HG03521 (cell line): ENCODE measurements at regions not wholly inside any gene's neighbourhood (a gene's known extent, or its start where the extent isn't known, plus 50 kb on each side); places are given as distances from the start of the nearest gene placed in this dataset.
"Not testable (repeated sequence)": the region's sequence is repeated elsewhere in the genome, so short reads cannot be mapped to it uniquely, and the experiment has no call there.

Experiments used
- ATAC-seq: cut with Tn5 transposase; IDR thresholded peaks from one replicate; pipeline ENCODE4 v1.9.1; 2021; ENCODE audit warnings: mild to moderate bottlenecking, moderate library complexity; ENCODE audit not compliant: unreplicated experiment

DNA sequence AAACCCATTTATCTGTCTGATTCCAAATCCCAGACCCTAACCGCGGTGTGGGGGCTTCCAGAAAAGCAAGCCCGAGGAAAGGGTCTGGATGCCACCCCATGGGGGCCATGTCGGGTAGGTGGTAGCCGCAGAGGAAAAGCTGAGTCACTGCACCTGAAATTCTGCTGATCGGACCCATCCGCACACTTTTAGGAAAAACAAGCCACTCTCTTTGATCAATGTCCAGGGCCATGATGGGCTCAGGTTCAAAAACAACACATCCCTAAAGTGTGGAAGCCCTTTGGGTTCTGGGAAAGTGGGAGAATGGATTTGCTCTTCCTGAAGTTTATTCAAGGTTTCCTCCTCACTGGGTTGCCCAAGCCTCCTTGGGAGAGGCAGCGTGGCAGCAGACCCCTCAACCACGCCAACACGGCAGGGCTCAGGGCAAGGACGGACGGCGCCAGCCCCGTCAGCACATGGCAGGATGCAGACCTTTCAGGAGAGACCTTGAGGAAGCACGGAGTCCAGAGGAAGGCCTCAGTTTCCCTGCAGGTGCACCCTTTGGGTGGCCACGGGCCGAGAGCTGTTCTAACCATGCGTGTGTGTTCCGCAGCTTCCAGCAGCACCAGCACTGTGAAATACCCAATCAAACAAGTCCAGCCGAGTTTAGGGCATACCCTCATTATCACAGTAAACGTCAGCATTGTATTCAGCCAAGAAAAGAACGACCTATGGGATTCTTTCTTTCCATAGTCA, 367.0 kb downstream of the FOXL1 start:
- no peak for ATAC-seq

DNA sequence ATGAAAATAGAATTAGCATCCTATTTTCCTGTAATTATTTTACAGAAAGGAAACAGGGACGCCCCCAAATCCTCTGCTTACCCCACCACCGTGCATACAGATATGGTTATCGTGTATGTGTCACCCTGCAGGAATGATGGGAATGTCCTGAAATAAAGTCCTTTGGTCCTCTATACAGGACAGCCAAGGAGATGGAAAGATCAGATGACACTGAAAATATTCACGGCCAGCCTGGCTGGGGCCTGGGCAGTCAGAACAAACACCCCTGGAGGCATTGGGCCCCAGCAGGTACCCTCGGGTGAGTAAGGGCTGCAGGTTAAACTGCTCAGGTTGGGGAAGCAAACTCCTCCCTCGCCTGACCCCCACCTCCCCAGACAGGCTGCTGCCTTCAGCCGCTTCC, 368.0 kb downstream of the FOXL1 start:
- no peak for ATAC-seq

DNA sequence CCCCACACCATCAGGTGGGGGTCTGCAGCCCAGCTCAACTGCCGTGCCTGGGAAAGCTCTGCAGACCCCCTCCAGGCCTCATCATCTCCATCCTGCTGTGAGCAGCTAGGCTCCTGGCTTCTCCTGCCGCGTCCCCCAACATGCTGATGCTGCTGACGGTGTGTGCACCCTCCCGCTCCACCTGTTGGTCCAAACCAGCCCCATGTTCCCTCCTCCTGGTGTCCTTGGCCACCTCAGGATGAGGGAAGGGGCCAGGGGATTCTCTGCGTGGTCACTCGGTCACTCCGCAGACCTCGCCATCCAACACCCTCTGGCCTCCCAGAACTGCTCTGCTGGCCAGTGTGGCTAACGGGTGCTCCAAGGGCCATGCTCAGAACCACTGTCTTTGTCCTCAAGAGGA, 368.6 kb downstream of the FOXL1 start:
- no peak for ATAC-seq

DNA sequence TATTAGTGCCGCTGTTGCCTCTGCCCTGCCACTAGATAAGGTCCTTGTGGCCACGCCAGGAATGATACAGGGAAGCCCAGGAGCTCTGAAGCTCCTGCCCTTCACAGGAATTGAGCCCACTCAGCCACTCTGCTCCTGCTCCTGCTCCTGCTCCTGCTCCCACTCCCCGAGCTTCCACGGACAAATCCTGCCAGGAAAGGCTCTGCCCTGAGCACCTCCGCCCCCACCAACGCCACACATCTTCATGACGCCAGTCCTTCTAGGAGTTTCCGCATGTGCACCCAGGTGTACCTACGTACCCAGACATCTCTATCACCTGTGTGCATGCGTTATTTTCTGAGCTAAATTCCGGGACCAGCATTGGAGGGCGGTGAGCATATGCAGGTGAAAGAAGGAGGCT, 369.1 kb downstream of the C16orf95 start:
- no peak for ATAC-seq

DNA sequence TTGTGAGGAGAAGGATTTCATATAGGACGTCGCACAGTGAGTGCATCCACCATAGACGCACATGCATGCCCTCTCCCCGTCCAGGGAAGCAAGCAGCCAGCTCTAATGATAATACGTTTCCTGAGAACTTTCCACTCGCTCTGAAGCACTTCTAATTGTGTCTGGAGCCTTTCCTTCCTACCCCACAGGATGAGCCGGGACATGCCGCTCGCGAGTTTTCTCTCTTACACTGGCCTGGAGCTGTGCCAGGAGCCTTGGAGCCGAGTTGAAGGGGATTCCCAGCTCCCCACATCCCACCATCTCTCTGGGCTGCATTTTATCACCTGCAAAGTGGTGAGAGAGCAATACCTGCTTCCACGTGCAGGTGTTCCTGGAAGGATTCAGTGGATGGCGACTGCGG, 368.1 kb downstream of the C16orf95 start:
- no peak for ATAC-seq

DNA sequence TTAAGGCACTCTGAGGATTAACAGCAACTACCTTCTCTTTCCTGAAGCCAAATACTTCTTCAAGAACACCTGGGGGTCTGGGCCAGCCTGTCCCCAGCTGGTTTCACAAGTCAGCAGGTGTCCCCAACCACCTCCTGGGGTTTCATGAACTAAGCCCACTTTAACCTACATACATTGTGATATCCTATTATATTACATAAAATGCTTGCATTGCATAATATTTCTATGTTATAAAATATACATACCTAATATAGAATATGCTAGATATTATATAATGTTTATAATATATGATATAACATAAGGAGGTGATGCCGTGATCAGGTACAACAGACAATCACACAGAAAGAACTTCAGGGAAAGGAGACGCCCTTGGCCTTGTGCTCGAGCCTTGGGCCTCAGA, 367.6 kb downstream of the C16orf95 start:
- ATAC-seq: no peak

DNA sequence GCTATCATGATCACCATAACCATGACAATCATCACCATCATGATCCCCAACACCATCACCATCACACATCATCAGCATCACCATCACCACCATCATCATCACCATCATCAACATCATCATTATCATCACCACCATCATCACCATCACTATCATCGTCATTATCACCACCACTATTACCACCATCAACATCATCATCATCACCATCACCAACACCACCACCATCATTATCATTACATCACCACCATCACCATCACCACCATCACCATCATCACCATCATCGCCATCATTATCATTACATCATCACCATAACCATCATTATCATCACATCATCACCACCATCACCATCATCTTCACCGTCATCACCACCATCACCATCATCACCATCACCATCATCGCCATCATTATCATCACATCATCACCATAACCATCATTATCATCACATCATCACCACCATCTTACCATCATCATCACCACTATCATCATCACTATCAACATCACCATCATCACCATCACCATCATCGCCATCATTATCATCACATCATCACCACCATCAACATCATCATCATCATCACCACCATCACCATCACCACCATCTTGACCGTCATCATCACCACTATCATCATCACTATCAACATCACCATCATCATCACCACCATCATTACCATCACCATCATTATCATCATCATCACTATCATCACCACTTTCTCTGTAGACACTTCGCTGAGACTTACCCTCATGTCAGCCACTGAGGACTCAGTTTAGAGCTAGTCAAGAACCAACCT, 366.0 kb downstream of the C16orf95 start:
- ATAC-seq: no peak

DNA sequence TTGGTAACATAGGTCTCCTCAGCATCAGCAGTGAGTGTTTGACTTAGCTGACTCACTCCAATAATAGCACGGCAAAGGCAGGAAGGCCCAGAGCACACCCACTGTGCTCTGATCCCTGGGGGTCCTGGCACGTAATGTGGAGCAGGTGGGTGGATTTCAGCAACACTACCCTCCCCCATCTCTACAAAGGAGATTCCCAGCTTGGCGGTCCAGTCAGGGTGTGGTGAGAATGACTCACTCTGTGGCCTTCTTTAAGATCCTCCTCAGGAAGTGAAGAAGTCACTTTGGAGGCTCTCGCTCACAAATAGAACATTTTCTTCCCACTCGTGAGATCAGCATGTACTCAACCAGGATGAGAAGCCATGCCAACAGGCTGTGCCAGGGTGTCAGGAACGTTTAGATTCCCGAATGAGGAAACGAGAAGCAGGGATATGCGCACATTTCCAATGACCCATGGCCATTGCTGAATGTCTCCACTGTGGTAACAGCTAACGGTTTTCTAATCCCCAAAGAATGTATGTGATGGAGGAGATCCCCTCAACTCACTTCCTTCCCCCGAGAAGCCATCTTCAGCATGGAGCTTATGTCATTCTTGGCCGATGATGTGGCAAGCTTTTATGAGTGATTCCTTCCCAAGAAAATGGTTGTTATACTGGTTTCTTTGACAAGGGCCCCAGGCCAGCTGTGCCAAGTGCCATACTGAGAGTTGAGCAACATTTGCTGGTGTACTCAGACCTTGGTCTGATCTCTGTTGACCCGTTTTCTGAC, 365.2 kb downstream of the C16orf95 start:
- ATAC-seq: no peak

DNA sequence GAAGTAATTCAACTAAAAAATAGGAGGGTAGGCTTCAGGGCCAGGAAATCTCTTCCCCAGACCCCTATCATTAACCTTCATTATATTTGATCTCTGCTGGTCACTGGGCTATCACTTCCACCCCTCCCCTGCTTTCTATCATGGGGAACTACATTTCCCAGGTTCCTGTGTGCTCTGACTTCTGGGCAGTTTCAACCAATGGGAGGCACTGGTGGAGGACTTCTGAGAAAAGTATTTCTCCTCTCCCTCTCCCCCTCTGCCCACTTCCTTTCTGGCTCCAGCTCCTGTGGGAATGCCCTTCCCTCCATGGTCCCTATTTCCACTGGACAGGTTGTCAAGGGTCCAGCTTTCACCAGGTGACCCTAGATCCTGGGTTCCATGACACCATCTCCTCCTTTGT, 364.4 kb downstream of the C16orf95 start:
- ATAC-seq: no peak

DNA sequence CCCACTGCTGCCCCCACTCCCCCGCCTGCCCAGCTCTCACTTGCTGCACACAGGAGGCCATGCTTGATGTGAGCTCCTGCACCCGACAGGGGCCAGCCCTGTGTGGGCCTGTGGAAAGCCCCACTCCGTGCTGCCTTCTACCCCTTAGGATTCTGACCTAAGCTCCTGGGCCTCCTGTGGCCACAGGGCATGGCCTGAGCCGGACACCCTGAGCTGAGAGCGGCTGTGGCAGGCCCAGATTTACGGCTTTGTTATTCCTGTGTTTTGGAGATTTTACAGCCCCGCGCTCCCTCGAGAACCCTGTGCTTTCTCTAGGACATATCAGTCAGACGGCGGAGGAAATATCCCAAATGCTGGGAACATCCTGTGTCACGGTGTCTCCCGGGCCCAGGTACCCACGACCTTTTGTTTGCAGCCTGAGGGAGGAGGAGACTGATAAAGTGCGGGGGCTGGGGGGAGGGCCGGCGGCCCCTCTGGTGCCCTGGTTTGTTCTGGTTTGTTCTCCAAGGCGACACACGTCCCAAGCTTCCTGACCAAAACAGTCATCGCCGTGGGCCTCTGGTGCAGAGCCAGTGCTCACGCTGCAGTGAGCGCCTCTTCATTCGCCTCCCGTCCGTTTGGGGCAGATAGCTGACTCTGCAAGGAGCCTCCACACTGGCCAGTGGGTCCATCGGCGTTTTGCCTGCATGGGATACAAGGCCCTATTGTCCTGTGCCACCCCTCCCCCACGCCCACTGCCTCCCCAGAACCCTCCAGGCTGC, 363.4 kb downstream of the C16orf95 start:
- no peak for ATAC-seq

DNA sequence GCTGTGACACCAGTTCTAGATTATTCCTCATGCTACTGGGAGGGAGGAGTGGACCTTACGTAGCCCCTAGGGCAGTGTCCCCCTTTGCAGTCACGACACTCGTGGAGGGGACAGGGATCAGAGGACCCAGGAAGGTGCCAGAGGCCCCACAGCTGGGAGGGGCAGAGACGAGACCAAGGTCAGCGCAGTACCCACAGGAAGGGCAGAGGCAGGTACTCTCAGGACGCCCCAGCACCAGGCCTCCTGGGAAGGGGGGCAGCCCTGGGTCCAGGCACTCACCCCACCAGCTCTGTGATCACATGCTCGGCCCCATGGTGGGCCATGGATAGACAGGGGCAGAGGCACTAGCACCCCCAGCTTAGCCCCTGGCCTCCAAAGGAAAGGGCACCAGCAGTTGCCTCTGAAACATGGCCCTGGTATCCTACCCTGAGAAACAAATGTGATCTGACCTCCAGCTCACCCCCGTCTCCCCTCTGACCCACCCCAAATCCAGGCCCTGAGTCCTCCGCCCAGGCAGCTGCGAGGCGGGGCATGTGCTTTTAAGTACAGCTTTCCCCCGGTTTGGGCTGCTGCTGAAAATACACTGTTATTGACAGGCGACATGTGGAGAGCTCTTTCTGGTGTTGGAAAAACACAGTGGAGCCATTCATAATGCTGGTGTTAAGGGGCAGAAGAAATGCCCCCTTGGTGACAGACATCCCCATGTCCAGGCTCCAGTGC, 361.9 kb downstream of the C16orf95 start:
- ATAC-seq: no peak

DNA sequence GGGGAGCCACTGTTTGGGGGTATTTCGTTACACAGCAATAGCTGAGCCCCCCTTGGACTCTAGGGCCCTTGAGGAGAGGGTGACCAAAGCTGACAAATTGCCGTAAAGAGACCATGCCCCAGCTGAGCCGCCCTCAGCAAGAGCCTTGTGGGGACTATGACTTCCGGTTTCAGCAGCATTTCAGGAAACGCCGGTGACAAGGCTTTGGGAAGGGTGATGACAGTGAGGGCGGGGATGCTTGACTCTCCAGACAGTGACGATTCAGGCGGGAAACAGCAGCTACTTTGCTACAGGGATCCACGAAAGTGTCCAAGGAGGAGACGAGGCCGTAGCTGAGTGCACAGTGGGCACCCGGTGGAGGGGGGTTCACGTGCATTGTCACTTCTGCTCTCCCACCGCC, 360.8 kb downstream of the C16orf95 start:
- no peak for ATAC-seq

DNA sequence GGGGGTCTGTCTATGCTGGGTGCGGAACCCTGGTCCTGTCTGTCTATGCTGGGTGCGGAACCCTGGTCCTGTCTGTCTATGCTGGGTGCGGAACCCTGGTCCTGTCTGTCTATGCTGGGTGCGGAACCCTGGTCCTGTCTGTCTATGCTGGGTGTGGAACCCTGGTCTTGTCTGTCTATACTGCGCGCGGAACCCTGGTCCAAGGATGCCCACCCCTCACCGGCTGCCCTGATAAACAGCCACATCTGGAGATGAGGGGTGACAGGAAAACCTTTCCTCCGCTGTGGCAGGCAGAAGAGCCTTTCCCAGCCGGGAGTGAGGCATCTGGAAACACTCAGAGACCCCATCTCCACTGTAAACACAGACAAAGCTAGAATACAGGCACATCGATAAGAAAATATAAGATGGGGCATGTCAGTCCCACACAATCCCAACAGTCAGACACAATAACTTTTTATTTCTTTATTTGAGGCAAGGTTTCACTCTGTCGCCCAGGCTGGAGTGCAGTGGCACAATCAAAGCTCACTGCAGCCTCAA, 359.5 kb downstream of the C16orf95 start:
- ATAC-seq: not testable (repeated sequence)

DNA sequence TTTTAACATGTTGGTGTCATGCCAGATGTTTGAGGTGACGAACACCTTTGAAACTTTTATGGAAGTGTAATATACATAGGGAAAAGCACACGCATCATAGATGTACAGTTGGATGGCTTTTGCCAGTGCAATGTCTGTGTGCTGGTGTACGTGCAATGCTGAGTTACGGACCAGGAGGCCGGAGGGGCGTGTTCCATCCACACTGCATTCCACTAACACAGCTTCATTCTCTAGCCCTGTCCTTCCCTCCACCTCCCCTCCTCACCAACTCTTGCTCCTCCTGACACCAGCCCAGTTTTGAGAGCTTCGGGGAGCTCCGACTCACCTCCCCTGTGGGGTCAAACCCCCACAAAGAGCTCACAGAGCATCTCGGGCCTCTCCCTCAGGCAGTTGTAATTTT, 358.8 kb downstream of the C16orf95 start:
- ATAC-seq: no peak

DNA sequence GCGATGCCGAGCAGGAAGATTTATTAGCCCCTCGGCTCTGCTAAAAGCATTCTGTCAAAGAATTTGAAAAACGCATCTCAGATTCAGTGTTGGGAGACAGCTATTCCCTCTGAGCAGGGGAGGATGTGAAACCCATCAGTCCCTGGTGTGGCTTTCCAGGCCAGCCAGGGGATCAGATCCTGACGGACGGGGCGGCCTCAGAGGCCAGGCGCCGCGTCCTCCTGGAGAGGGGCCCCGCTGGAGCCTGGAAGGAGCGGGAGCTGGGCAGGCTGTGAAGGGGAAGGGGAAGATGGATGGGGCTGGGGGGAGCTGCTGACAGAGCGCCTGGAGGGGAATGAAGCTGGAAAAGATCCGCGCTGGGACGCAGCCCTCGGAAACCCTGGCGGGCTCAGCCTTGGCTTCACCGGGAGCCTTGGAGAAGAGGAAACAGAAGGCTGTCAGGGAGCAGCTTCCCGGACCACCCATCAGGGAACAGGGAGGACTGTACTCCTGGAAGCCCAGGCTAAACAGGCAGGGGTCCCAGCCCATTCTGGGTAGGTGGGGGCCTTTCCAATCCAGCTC, 358.0 kb downstream of the C16orf95 start:
- no peak for ATAC-seq

DNA sequence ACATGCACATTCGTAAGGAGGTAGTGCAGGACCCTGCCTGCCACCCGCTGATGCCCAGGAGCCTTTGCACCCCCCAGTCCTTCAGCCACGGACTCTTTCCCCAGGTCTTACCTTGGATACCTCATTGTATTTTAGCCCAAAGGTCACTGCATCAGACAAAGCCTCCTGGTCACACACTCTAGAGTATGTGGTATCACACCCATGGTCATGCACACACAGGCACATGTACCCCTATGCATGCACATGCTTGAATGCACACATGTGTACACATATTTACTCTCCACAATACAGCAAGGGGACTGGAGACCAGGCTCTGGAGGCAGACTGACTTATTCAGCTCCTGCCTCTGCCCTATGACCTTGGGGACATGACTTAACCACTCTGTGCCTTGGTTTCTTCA, 357.5 kb downstream of the C16orf95 start:
- ATAC-seq: no peak

DNA sequence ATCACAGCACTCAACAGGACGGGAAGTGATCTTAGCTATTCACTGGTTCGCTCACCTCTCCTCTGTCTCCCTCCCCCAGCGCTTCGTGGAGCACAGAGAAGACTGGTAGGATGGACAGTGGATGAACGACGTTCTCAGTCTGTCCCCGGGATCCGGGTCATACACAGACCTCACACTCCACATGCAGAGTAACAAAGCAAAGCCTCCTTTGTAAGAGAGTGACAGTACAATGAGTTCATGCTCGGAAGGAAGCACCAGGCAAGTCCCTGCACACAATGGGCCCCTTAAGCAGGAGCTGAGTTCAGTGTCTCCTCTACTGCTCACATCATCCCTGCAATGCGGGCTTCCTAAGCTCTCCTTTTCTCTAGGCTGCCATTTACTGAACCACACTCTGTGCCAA, 356.9 kb downstream of the C16orf95 start:
- no peak for ATAC-seq

DNA sequence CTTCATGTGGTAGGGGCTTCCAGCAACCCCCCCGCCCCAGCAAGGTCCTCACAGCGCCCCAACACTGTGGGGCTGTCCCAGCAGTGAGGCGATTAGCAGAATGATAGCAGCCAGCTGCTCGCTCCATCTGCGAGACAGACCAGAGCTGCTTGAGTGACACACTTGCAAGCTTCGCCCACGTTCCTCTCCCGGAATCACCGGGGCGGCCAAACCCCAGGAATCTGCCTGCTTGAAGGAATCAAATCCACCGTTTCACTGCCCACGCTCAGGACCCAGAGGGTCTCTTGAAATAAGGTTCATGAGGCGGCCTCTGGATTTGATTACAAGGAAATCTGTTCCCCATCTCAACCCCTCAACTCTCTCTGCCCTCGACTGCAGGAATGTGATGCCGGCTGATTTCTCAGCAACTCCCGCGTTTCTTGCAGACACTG, 356.0 kb downstream of the C16orf95 start:
- ATAC-seq: no peak

DNA sequence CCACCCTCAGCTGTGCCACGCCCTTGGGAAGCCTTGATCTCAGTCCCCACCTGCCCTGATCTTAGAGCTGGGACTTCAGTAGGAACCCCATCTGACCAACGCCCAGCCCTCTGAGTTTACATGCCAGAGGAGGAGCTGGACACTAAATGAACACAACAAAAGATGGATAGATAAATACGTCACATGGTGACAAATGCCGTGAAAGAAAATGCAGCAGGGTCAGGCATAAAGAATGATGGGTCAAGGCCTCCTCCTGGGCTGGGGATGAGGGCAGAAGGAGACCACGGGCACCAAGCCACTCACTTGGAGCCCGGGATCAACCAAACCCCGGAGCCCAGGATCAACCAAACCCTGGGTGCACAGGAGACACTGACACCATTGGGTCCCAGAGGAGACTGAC, 354.9 kb downstream of the C16orf95 start:
- ATAC-seq: no peak

DNA sequence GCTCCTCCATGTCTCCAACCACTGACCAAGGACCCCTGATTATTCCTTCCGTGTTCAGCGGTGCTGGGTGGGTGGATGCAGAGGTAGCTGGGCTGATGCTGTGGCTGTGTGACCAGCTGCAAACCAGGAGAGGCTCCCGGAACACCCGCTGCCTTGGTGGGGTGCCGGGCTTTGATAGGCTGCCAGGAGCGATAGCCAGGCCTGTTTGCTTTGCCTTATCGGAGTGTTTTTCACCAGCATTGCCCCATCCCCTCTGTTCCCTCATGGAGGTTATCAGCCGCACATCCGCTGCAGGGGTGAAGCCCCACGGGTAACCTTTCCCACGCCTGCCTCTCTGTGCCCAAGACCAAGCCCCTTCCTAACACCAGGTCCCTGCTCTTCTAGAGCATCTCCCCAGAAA, 354.3 kb downstream of the C16orf95 start:
- no peak for ATAC-seq
